ENCODE measurements at regions not wholly inside any gene's neighbourhood (a gene's known extent, or its start where the extent isn't known, plus 50 kb on each side); places are given as distances from the start of the nearest gene placed in this dataset.
"Not testable (repeated sequence)": the region's sequence is repeated elsewhere in the genome, so short reads cannot be mapped to it uniquely, and the experiment has no call there.

DNA sequence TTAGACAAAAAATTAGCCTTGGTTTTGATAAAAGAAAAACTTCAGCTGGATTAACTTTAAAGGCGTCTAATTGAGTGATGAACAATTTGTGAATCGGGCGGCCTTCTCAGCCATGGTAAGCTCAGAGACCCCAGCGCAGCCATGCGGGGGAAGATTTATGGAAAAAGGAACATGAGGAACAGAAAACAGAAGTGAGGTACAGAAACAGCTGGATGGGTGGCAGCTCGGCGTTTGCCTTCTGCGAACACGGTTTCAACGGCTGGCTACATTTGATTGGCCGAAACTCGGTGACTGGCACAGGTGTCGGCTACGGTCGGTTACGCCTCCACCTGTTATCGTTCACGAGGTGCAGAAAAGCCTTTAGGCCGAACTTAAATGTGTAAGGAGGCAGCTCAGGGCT lies 401.4 kb upstream of the FAT1 start:
- FAIRE-seq (no peak), DNase-seq (ENCODE audit: insufficient read length, low spot score) (no peak)
- TF ChIP-seq, protein P1, sequence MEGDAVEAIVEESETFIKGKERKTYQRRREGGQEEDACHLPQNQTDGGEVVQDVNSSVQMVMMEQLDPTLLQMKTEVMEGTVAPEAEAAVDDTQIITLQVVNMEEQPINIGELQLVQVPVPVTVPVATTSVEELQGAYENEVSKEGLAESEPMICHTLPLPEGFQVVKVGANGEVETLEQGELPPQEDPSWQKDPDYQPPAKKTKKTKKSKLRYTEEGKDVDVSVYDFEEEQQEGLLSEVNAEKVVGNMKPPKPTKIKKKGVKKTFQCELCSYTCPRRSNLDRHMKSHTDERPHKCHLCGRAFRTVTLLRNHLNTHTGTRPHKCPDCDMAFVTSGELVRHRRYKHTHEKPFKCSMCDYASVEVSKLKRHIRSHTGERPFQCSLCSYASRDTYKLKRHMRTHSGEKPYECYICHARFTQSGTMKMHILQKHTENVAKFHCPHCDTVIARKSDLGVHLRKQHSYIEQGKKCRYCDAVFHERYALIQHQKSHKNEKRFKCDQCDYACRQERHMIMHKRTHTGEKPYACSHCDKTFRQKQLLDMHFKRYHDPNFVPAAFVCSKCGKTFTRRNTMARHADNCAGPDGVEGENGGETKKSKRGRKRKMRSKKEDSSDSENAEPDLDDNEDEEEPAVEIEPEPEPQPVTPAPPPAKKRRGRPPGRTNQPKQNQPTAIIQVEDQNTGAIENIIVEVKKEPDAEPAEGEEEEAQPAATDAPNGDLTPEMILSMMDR (IDR thresholded peaks at IDR 0.05; ENCODE audit: insufficient read depth, missing control alignments), result no peak

DNA sequence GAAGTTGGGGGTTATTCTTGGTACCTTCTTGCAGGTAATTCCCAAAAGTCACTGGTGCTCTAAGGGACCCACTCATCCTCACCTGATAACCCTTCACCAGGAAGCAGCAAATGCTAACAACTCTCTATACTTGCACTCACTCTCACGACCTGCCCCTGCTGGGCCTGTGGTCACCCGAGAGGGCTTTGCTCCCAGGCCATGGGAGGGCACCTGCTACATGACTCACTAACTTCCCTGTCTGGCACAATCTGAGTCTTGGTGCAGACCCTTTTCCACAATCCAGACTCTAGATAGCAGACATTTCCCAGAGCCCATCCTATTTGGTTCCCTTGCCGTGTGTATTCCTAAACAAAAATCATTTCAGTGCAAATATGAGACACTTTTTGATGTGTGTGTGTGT lies 403.8 kb upstream of the FAT1 start:
- DNase-seq (ENCODE audit: insufficient read length, low spot score) (no peak), FAIRE-seq (no peak)
- TF ChIP-seq, protein P1 (IDR thresholded peaks at IDR 0.05; ENCODE audit: insufficient read depth, missing control alignments), result no peak

DNA sequence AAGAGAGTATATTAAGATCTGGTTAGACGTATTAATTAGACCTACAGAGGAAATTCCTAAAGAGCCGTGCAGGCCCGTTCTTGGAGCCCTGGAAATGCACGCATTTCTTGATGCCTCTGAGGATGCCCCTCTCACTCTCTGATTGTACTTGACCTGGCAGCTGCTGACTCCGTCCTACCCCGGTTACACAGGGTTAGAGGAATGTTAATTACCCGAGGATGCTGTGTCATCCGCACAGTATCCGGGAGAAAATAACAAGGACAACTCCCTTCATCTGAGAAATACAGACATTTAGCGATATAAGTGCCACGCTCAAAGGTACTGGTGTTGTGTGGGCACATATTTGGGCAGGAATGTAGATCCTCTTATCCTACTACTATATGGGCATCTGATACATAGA lies 404.6 kb upstream of the FAT1 start:
- DNase-seq (ENCODE audit: insufficient read length, low spot score), result no peak
- FAIRE-seq, result no peak
- TF ChIP-seq, protein P1 (IDR thresholded peaks at IDR 0.05; ENCODE audit: insufficient read depth, missing control alignments), result no peak

DNA sequence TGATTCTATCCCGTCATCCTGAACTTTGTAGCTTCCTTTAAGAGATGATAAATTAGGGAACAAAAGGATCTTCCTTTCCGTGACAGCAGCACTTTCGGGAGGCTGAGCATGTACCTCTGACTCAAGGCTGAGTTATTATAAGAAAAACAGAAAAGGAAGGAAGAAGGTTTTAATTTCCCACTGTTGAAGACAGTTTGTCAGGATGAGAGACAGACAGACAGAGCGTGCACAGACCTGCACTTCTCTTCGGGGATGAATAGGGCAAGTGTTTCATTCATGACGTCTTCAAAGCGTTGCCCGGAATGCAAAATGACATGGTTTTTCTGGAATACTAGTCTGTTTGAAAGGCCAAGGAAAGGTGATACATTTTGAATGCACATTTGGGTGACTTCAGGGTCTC lies 405.3 kb upstream of the FAT1 start:
- DNase-seq (ENCODE audit: insufficient read length, low spot score) (no peak), FAIRE-seq (no peak)
- TF ChIP-seq, protein P1 (IDR thresholded peaks at IDR 0.05; ENCODE audit: insufficient read depth, missing control alignments), result no peak

DNA sequence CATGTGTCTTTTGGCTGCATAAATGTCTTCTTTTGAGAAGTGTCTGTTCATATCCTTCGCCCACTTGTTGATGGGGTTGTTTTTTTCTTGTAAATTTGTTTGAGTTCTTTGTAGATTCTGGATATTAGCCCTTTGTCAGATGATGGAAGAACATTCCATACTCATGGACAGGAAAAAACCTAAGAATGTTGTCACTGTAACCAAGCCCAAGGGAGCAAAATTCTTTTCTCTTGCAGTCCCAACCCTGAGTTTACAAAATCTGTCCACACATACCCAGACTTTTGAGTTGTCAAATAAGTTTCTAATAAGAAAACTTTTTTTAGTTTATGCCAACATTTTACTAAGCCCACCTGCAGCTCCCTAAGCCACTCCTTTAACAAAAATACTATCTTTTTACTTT lies 408.2 kb upstream of the FAT1 start:
- DNase-seq (ENCODE audit: insufficient read length, low spot score); FAIRE-seq: not testable (repeated sequence)

DNA sequence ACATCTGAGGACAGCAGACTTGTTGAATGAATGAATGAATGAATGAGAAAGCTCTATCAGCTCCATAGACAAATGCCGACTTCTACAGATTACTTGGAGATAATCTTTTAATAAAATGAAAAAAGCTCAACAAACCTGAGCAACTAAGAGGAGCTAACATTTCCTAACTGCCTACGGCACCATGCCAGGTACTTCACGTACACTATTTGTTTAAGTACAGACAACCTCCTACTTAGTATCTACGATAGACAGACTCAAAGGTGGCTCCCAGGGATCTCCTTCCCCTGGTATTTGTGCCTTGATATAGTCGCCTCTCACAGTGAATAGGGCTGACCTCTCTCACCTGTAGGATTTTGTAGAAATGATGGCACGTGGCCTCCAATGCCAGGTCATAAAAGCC lies 412.2 kb upstream of the FAT1 start:
- FAIRE-seq (no peak), DNase-seq (ENCODE audit: insufficient read length, low spot score) (no peak)
- TF ChIP-seq, protein P1 (IDR thresholded peaks at IDR 0.05; ENCODE audit: insufficient read depth, missing control alignments), result no peak

DNA sequence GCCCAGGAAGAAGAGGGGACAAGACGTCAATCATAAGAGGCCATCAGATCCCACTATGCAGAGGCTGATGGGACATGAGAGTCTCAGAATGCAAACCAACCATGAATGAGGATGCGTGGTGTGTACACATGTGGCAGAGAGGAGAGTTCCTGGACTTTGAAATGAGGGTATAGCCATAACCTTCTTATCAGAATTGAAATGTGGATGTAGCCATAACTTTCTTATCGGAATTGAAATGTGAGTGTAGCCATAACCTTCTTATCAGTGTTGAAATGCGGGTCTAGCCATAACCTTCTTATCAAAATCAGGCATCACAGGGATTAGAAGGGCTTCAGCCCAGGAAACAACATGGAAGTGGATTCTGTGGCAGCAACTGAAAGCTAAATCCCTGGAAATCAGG lies 415.5 kb upstream of the FAT1 start:
- TF ChIP-seq, protein P1 (IDR thresholded peaks at IDR 0.05; ENCODE audit: insufficient read depth, missing control alignments), result no peak
- no peak for FAIRE-seq
- DNase-seq (ENCODE audit: insufficient read length, low spot score), result no peak

DNA sequence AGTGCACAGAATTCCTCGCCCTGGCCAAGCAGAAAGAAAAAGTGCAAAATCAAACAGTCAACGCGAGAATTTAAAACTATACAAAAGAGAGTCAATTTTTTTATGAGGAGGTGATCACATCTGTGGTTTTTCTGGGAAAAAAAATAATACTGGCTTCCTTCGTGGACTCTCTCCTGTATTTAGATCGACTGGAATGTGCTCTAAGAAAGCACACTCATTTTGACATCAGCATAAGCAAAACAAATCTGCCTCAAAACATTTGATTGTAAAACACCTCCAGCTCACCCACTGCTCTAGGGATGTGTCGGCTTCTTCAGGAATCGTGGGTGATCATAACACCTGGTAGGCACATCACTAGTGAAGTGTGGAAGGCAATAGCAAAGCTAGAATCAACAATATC lies 417.4 kb upstream of the FAT1 start:
- TF ChIP-seq, protein P1 (IDR thresholded peaks at IDR 0.05; ENCODE audit: insufficient read depth, missing control alignments), result no peak
- no peak for DNase-seq (ENCODE audit: insufficient read length, low spot score)
- FAIRE-seq, result no peak
